HepG2 (cell line): ENCODE measurements at regions not wholly inside any gene's neighbourhood (a gene's known extent, or its start where the extent isn't known, plus 50 kb on each side); places are given as distances from the start of the nearest gene placed in this dataset.

Experiments
- ATAC-seq: fragments of 200-7000 bp; cut with Tn5 transposase; 3 replicates; pipeline ENCODE4 v1.9.1; 2020; ENCODE audit warnings: mild to moderate bottlenecking, moderate library complexity
- BruUV-seq: library from RNA; stranded (reverse); fragments of 400-500 nt; replicated peaks from 2 replicates; lab custom pipeline; 2021; lab: Mats Ljungman, UMichigan
- CTCF ChIA-PET: fragments of 300-600 bp; formaldehyde crosslinking; extraction: SDS; loops from one replicate; lab custom pipeline; 2021; ENCODE audit warnings: low total read pairs, inconsistent platforms, low intra/inter-chr PET ratio; lab: Yijun Ruan, JAX
- POLR2A ChIA-PET: fragments of 350-600 bp; sonication (Branson Sonifier 250); formaldehyde crosslinking; loops from one replicate; lab custom pipeline; 2020; ENCODE audit warnings: antibody characterized with exemption, inconsistent platforms; lab: Yijun Ruan, JAX
- DNase-seq: peaks from one replicate; pipeline ENCODE4 v3.0.0-alpha.2; 2015; ENCODE audit warnings: low spot score
- FAIRE-seq: peaks from 3 replicates; lab custom pipeline; 2011; peaks lifted over from hg19 to GRCh38; lab: Jason Lieb, UNC
- H2AFZ ChIP-seq: one replicate; pipeline ENCODE4 v1.6.1; 2011; ENCODE audit warnings: low read length, inconsistent platforms
- H3K27ac ChIP-seq: fragments of 300-600 bp; 3 replicates; pipeline ENCODE4 v1.8.0; 2011; ENCODE audit warnings: mixed run types, mild to moderate bottlenecking, mixed read lengths, low read length, inconsistent platforms; ENCODE audit not compliant: insufficient read depth; ENCODE audit errors: extremely low read length
- H3K27me3 ChIP-seq, 2 experiments: fragments of 200-600 bp in 1 of 2; 2 replicates in 1 of 2; 3 replicates in 1 of 2; pipeline versions ENCODE4 v1.6.0 to v1.8.0; 2011; ENCODE audit warnings: low read length in 2 of 2, mild to moderate bottlenecking in 2 of 2, moderate library complexity in 2 of 2, inconsistent platforms in 1 of 2; ENCODE audit not compliant: insufficient read depth in 2 of 2, control insufficient read depth in 1 of 2
- H3K36me3 ChIP-seq, 2 experiments: fragments of 200-600 bp in 1 of 2; replicated peaks in 1 of 2; 2 replicates in 1 of 2; 3 replicates in 1 of 2; pipeline versions ENCODE4 v1.5.1 to v1.8.0; 2011; ENCODE audit warnings: low read length in 2 of 2, inconsistent platforms in 1 of 2; ENCODE audit not compliant: insufficient read depth in 2 of 2, control insufficient read depth in 1 of 2
- H3K4me1 ChIP-seq: 2 replicates; pipeline ENCODE4 v1.5.1; 2012; ENCODE audit warnings: low read length, inconsistent platforms; ENCODE audit not compliant: insufficient read depth
- H3K4me2 ChIP-seq: 2 replicates; pipeline ENCODE4 v1.6.0; 2011; ENCODE audit warnings: low read depth, low read length, inconsistent platforms
- H3K4me3 ChIP-seq, 3 experiments: fragments of 200-600 bp in 1 of 3; sonication (generic), shearing (Covaris generic) in 1 of 3; replicated peaks in 1 of 3; 2 replicates each; pipeline ENCODE4 v1.5.1; 2011 to 2016; ENCODE audit warnings: low read length in 3 of 3, inconsistent platforms in 2 of 3, low read depth in 2 of 3, mild to moderate bottlenecking in 2 of 3, control low read depth in 1 of 3, mixed read lengths in 1 of 3; ENCODE audit not compliant: insufficient read depth in 1 of 3
- H3K79me2 ChIP-seq: one replicate; pipeline ENCODE4 v1.6.1; 2011; ENCODE audit warnings: low read length, inconsistent platforms; ENCODE audit not compliant: insufficient read depth
- H3K9ac ChIP-seq: 2 replicates; pipeline ENCODE4 v1.6.0; 2011; ENCODE audit warnings: mild to moderate bottlenecking, low read depth, low read length, inconsistent platforms; ENCODE audit not compliant: insufficient read depth
- H3K9me3 ChIP-seq: 2 replicates; pipeline ENCODE4 v1.5.1; 2012; ENCODE audit warnings: mild to moderate bottlenecking, low read length
- H4K20me1 ChIP-seq: 2 replicates; pipeline ENCODE4 v1.6.0; 2011; ENCODE audit warnings: inconsistent platforms, mild to moderate bottlenecking, low read length, moderate library complexity; ENCODE audit not compliant: insufficient read depth
- CCDC6 ChIP-seq: sonication (generic); formaldehyde crosslinking; IDR thresholded peaks from 2 replicates; pipeline ENCODE4 v1.8.1; 2022; ENCODE audit warnings: mild to moderate bottlenecking, missing genetic modification reagents, moderate library complexity
- CENPBD1 ChIP-seq: sonication (generic); formaldehyde crosslinking; IDR thresholded peaks from 2 replicates; pipeline ENCODE4 v1.8.0; 2022; ENCODE audit warnings: missing genetic modification reagents, low read depth, mild to moderate bottlenecking, borderline replicate concordance
- CHD2 ChIP-seq: IDR thresholded peaks from 2 replicates; pipeline ENCODE4 v1.6.1; 2011; ENCODE audit warnings: low read depth, low read length, improper control_type of control experiment
- FOXJ3 ChIP-seq: sonication (generic); formaldehyde crosslinking; IDR thresholded peaks from 2 replicates; pipeline ENCODE4 v1.4.0; 2020; ENCODE audit warnings: missing genetic modification reagents, mild to moderate bottlenecking, borderline replicate concordance
- GATAD2A ChIP-seq: IDR thresholded peaks from 2 replicates; pipeline ENCODE4 v1.6.1; 2016
- HNRNPUL1 ChIP-seq: fragments of 200-400 bp; formaldehyde crosslinking; IDR thresholded peaks from 2 replicates; pipeline ENCODE4 v1.6.1; 2017; ENCODE audit warnings: low read depth, mild to moderate bottlenecking, low read length, moderate library complexity
- PHB2 ChIP-seq: fragments of 450-650 bp; IDR thresholded peaks from 2 replicates; pipeline ENCODE4 v1.6.1; 2018; ENCODE audit not compliant: partially characterized antibody
- RXRA ChIP-seq: sonication (generic); formaldehyde crosslinking; IDR thresholded peaks from 2 replicates; pipeline ENCODE4 v1.5.1; 2020; ENCODE audit warnings: missing genetic modification reagents
- TCF7 ChIP-seq: sonication (generic); IDR thresholded peaks from 2 replicates; pipeline ENCODE4 v1.6.1; 2016; ENCODE audit warnings: antibody characterized with exemption, low read depth
- ZC3H13 ChIP-seq: sonication (generic); formaldehyde crosslinking; IDR thresholded peaks from 2 replicates; pipeline ENCODE4 v1.8.1; 2023; ENCODE audit warnings: mild to moderate bottlenecking, missing genetic modification reagents, moderate library complexity
- ZFP36L1 ChIP-seq: sonication (generic); formaldehyde crosslinking; IDR thresholded peaks from 2 replicates; pipeline ENCODE4 v1.8.0; 2022; ENCODE audit warnings: mild to moderate bottlenecking, missing genetic modification reagents, moderate library complexity
- ZMAT5 ChIP-seq: sonication (generic); formaldehyde crosslinking; IDR thresholded peaks from 2 replicates; pipeline ENCODE4 v1.5.0; 2020; ENCODE audit warnings: mild to moderate bottlenecking, low read depth, missing genetic modification reagents, borderline replicate concordance
- ZNF101 ChIP-seq: sonication (generic); formaldehyde crosslinking; IDR thresholded peaks from 2 replicates; pipeline ENCODE4 v1.4.0; 2020; ENCODE audit warnings: mild to moderate bottlenecking, low read depth, missing genetic modification reagents, borderline replicate concordance
- ZNF136 ChIP-seq: sonication (generic); formaldehyde crosslinking; IDR thresholded peaks from 2 replicates; pipeline ENCODE4 v1.8.1; 2022; ENCODE audit warnings: low read depth, mild to moderate bottlenecking, moderate library complexity, missing genetic modification reagents
- ZNF263 ChIP-seq: sonication (generic); formaldehyde crosslinking; IDR thresholded peaks from 2 replicates; pipeline ENCODE4 v1.4.0; 2020; ENCODE audit warnings: missing genetic modification reagents
- ZNF432 ChIP-seq: sonication (generic); formaldehyde crosslinking; IDR thresholded peaks from 2 replicates; pipeline ENCODE4 v1.5.0; 2020; ENCODE audit warnings: missing genetic modification reagents, mild to moderate bottlenecking, borderline replicate concordance
- ZNF557 ChIP-seq: sonication (generic); formaldehyde crosslinking; IDR thresholded peaks from 2 replicates; pipeline ENCODE4 v1.4.0; 2020; ENCODE audit warnings: missing genetic modification reagents
- ZNF644 ChIP-seq: IDR thresholded peaks from 2 replicates; pipeline ENCODE4 v1.6.1; 2016; ENCODE audit warnings: low read depth
- ZNF850 ChIP-seq: sonication (generic); formaldehyde crosslinking; conservative IDR thresholded peaks from 2 replicates; pipeline ENCODE4 v1.9.0; 2021; ENCODE audit warnings: mild to moderate bottlenecking, missing genetic modification reagents
- ZSCAN29 ChIP-seq: sonication (generic); formaldehyde crosslinking; conservative IDR thresholded peaks from 2 replicates; pipeline ENCODE4 v1.4.0; 2020; ENCODE audit warnings: mild to moderate bottlenecking, missing genetic modification reagents
- in situ Hi-C: cut with HindIII; loops from 2 replicates; pipeline ENCODE4 v1.10.0; 2017; ENCODE audit warnings: low pct_unique_long_range_greater_than_20kb; ENCODE audit not compliant: extremely low pct_ligation_motif_present
- intact Hi-C: fragments of 100-400 bp; cut with micrococcal nuclease; formaldehyde crosslinking; loops from one replicate; pipeline ENCODE4 v1.10.0; 2022; ENCODE audit not compliant: unreplicated experiment

GRCh38 chr7:131152766-131153165, 174.9 kb upstream of the MKLN1 start:
- no peaks in the 10 kb centered on the region for H3K27me3 ChIP-seq
- intact Hi-C loops = no loop called here
- in situ Hi-C loops = no loop called here
- no peak overlapping the region for H2AFZ ChIP-seq
- H3K36me3 ChIP-seq = no peaks in the 10 kb centered on the region
- ChIA-PET CTCF (no interaction called here), POLR2A (no interaction called here)
- H3K9me3 ChIP-seq = no peaks in the 10 kb centered on the region
- H4K20me1 ChIP-seq = no peaks in the 10 kb centered on the region
- no TSS peak for BruUV-seq
- H3K4me3 ChIP-seq = no peak overlapping the region
- TF ChIP-seq ZNF850 (CRISPR knock-in tag) = no peak
- TF ChIP-seq ZNF644 = no peak
- no peak for TF ChIP-seq ZNF557
- no peak for TF ChIP-seq GATAD2A
- no peak for TF ChIP-seq TCF7
- TF ChIP-seq CENPBD1 = no peak
- TF ChIP-seq ZSCAN29 (CRISPR knock-in tag) = no peak
- TF ChIP-seq ZNF432 = no peak
- TF ChIP-seq ZMAT5 (CRISPR knock-in tag) = no peak
- TF ChIP-seq ZC3H13 (CRISPR knock-in tag) = no peak
- TF ChIP-seq ZFP36L1 = no peak
- TF ChIP-seq, all 625 proteins: peak for 0
- DNase-seq = no peak
- no peak for FAIRE-seq
- H3K27ac ChIP-seq = no peak overlapping the region
- no peaks in the 10 kb centered on the region for H3K79me2 ChIP-seq
- no peak overlapping the region for H3K9ac ChIP-seq
- H3K4me2 ChIP-seq = no peak overlapping the region
- H3K4me1 ChIP-seq = peaks cover 3% of the 10 kb centered on the region
- ATAC-seq = no peak

- Histone ChIP-seq H3K4me3 (no peak overlapping the region), H3K4me2 (no peak overlapping the region), H3K36me3 (no peaks in the 10 kb centered on the region), H2AFZ (no peak overlapping the region), H3K27me3 (no peaks in the 10 kb centered on the region), H3K79me2 (no peaks in the 10 kb centered on the region), H3K9ac (no peak overlapping the region), H3K27ac (no peak overlapping the region), H4K20me1 (no peaks in the 10 kb centered on the region), H3K4me1 (peaks cover 13% of the 10 kb centered on the region), H3K9me3 (no peaks in the 10 kb centered on the region)
- FAIRE-seq (no peak), ATAC-seq (no peak), DNase-seq (no peak)
- BruUV-seq = no TSS peak
- POLR2A ChIA-PET = no interaction called here
- intact Hi-C loops (no loop called here), in situ Hi-C loops (no loop called here)
- CTCF ChIA-PET = no interaction called here
- TF ChIP-seq FOXJ3 (no peak), RXRA (CRISPR knock-in tag) (no peak), ZNF101 (CRISPR knock-in tag) (no peak), ZNF136 (CRISPR knock-in tag) (no peak), PHB2 (no peak), HNRNPUL1 (no peak), CCDC6 (no peak), ZNF263 (no peak), CHD2 (no peak)
These were observed 173.3 kb upstream of the MKLN1 start for GRCh38 chr7:131154380-131154779.
